ENCODE measurements at regions not wholly inside any gene's neighbourhood (a gene's known extent, or its start where the extent isn't known, plus 50 kb on each side); places are given as distances from the start of the nearest gene placed in this dataset.
A peak's percentile ranks its signal among the peaks of the same experiment; 100 is the strongest.

- intact Hi-C loops (cut with DNase I): no loop called here
- no peak for DNase-seq
- no peak for ATAC-seq
Observed at GRCh38 chr10:10482613-10483012, 535.1 kb upstream of the CELF2 start.

GRCh38 chr10:10489076-10489475 is 528.6 kb upstream of the CELF2 start:
- intact Hi-C loops (cut with DNase I): no loop called here
- ATAC-seq (no peak), DNase-seq (no peak)

- ATAC-seq (no peak), DNase-seq (no peak)
- intact Hi-C loops (cut with DNase I): no loop called here
Observed at GRCh38 chr10:10489805-10490571, 527.7 kb upstream of the CELF2 start.

GRCh38 chr10:10490581-10490980 is 527.1 kb upstream of the CELF2 start:
- no peak for ATAC-seq
- intact Hi-C loops (cut with DNase I): no loop called here
- DNase-seq: no peak

GRCh38 chr10:10492420-10492819 is 525.3 kb upstream of the CELF2 start:
- DNase-seq: no peak
- ATAC-seq: no peak
- intact Hi-C loops (cut with DNase I): no loop called here

GRCh38 chr10:10493833-10494232 is 523.8 kb upstream of the CELF2 start:
- DNase-seq: no peak
- ATAC-seq: no peak
- intact Hi-C loops (cut with DNase I): no loop called here

GRCh38 chr10:10497245-10497644 is 520.4 kb upstream of the CELF2 start:
- intact Hi-C loops (cut with DNase I): no loop called here
- ATAC-seq (no peak), DNase-seq (no peak)

GRCh38 chr10:10498781-10499180 is 518.9 kb upstream of the CELF2 start:
- intact Hi-C loops (cut with DNase I): no loop called here

GRCh38 chr10:10499839-10500238 is 517.8 kb upstream of the CELF2 start:
- DNase-seq: no peak
- intact Hi-C loops (cut with DNase I): no loop called here
- no peak for ATAC-seq

More at GRCh38 chr10:10498781-10499180, 518.9 kb upstream of the CELF2 start:
- no peak for ATAC-seq
- no peak for DNase-seq

GRCh38 chr10:10500937-10501336 is 516.7 kb upstream of the CELF2 start:
- intact Hi-C loops (cut with DNase I): no loop called here

GRCh38 chr10:10503772-10504171 is 513.9 kb upstream of the CELF2 start:
- ATAC-seq: no peak
- intact Hi-C loops (cut with DNase I): no loop called here
- no peak for DNase-seq

More at GRCh38 chr10:10500937-10501336, 516.7 kb upstream of the CELF2 start:
- ATAC-seq (no peak), DNase-seq (no peak)

- DNase-seq (no peak), ATAC-seq (no peak)
- intact Hi-C loops (cut with DNase I): no loop called here
Observed at GRCh38 chr10:10508211-10508610, 509.5 kb upstream of the CELF2 start.

- ATAC-seq: no peak
- DNase-seq: no peak
- intact Hi-C loops (cut with DNase I): no loop called here
Observed at GRCh38 chr10:10510179-10510578, 507.5 kb upstream of the CELF2 start.

- ATAC-seq (no peak), DNase-seq (no peak)
- intact Hi-C loops (cut with DNase I): no loop called here
Observed at GRCh38 chr10:10513067-10513466, 504.6 kb upstream of the CELF2 start.

- no peak for DNase-seq
- intact Hi-C loops (cut with DNase I): no loop called here
- no peak for ATAC-seq
Observed at GRCh38 chr10:10513898-10514297, 503.8 kb upstream of the CELF2 start.

GRCh38 chr10:10514797-10515196 is 502.9 kb upstream of the CELF2 start:
- DNase-seq: no peak
- intact Hi-C loops (cut with DNase I): no loop called here
- ATAC-seq: no peak

GRCh38 chr10:10515479-10516204 is 502.0 kb upstream of the CELF2 start:
- intact Hi-C loops (cut with DNase I): no loop called here
- DNase-seq (no peak), ATAC-seq (peak in 1 of 2 donors; percentile 74)

- intact Hi-C loops (cut with DNase I): no loop called here
- no peak for ATAC-seq
Observed at GRCh38 chr10:10516346-10517130, 501.1 kb upstream of the CELF2 start.

GRCh38 chr10:10517866-10518265 is 499.8 kb upstream of the CELF2 start:
- ATAC-seq (no peak), DNase-seq (no peak)
- intact Hi-C loops (cut with DNase I): no loop called here

More at GRCh38 chr10:10516346-10517130, 501.1 kb upstream of the CELF2 start:
- no peak for DNase-seq

- ATAC-seq (no peak), DNase-seq (no peak)
- intact Hi-C loops (cut with DNase I): no loop called here
Observed at GRCh38 chr10:10519674-10520073, 498.0 kb upstream of the CELF2 start.
